HG03060 (cell line): ENCODE measurements at regions not wholly inside any gene's neighbourhood (a gene's known extent, or its start where the extent isn't known, plus 50 kb on each side); places are given as distances from the start of the nearest gene placed in this dataset.

Experiments
- ATAC-seq: cut with Tn5 transposase; IDR thresholded peaks from one replicate; pipeline ENCODE4 v1.9.1; 2021; ENCODE audit warnings: low read depth, moderate number of reproducible peaks; ENCODE audit not compliant: unreplicated experiment

DNA sequence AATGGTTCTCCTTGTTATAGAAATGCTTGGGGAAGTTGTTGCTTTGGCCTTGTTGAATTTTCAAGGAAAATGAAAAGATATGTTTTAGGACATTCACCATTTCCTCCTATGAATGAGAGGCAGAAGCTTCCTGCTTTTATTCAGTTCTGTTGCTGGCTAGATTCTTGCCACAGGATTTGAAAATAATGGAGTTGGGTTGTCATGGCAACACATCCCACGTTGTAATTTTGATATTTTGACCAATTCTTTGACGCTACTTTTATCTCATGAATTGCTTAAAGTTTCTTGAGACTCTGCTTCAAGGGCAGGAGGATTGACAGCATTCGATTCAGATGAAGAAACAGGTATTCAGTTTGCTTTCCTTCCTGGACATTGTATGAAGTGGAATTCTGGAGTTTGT, 331.5 kb downstream of the PRDM2 start:
- no peak for ATAC-seq

DNA sequence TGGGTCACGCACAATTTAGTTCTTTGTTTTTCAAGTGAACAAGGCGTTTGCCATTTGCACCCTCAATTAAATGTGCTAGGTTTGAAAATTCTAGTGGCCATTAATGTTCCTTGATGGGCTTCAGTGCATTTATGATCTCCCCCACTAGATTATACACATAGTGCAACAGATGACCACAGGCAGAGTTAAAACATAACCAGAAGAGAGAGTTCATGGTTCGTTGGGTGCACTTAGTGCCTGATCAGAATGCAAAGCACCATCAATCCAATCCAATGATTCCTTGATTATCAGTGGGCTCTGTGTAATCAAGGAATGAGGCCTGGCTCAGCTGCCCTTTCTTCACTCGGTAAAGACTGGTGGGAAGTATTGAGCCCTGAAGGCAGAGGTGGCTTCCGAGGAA, 334.5 kb downstream of the PRDM2 start:
- no peak for ATAC-seq

DNA sequence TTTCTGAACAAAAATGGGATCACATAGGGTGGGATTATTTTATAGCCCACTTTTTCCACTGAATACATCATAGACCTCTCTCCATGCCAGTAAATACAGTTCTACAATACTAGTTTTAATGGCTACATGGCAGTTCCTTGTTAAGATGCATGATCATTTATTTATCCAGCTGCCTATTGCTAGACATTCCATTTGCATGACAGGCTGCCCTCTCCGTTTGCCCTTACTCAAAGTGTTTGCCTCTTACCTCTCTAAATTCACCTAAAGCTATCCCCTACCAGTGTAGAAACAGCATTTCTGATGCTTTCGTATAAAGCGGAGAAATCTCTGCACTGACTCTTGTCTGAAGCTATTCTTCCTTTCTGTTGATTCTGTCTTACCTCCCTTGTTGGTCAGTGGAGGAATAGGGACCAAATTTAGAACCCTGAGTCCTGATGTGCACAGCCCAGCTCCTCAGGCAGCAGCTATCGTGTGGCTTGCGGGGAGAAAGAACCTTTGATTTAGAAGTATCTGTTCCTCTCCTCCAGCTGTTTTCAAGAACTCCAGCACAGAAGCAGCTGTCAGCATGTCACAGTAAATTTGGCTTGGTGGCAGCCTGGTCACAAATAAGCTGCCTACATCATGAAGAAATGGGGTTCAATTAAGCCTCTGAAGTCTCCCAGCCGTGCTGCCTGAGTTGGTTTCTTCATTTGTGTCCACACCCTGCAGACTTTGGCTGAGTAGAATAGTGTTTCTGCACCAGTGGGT, 337.3 kb downstream of the PRDM2 start:
- ATAC-seq, result no peak

DNA sequence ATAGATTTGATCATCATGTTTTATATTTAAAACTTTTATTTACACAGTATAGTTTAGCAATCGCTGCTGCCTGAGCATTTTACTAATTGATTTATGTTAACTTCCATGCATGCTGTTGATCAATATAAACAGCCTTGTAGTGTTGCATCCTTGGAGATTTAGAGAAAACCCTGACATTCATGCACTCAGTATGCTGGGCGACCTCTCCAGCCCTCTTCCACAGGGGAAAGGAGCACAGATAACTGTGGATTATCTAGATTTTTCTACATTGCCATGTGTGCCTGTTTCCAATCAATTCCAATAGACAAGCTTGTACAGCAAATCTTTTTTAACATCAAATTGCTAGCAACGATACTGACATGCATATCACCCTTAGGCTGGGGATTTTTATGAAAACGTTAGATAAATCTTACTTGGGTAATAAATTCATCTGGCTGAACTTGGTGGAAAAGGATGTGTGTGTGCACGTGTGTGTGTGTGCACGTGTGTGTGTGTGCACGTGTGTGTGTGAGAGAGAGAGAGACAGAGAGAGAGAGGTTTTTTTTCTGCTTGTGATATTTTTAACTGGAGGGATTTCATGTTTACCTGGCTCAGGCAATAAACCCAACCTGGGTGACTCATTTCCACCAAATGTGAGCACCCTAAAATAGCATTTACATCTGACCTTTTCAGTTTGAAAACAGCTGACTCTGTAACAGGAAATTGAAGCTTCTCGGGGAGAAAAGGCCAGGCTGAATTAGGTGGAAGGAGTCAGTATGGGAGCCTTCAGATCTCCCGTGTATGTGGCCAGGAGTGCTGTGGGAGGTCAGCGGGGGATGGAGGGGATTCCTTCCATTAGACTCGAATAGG, 339.8 kb downstream of the PRDM2 start:
- no peak for ATAC-seq

DNA sequence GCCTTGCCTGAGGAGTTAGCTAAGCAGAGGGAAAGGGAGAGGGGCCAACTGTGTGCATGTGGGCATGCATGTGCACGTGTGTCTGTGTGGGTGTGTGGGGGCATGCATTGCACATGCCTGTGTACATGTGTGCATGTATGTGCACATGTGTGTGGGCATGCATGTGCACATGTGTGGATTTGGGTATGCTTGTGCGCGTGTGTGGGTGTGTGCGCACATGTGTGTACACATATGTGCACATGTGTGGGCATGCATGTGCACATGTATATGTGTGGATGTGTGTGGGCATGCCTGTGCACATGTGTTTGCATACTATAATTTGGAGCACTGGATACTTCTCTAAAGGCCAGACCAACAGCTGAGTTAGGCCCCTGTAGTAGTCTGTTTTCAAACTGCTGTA, 350.0 kb downstream of the PRDM2 start:
- ATAC-seq, result no peak

DNA sequence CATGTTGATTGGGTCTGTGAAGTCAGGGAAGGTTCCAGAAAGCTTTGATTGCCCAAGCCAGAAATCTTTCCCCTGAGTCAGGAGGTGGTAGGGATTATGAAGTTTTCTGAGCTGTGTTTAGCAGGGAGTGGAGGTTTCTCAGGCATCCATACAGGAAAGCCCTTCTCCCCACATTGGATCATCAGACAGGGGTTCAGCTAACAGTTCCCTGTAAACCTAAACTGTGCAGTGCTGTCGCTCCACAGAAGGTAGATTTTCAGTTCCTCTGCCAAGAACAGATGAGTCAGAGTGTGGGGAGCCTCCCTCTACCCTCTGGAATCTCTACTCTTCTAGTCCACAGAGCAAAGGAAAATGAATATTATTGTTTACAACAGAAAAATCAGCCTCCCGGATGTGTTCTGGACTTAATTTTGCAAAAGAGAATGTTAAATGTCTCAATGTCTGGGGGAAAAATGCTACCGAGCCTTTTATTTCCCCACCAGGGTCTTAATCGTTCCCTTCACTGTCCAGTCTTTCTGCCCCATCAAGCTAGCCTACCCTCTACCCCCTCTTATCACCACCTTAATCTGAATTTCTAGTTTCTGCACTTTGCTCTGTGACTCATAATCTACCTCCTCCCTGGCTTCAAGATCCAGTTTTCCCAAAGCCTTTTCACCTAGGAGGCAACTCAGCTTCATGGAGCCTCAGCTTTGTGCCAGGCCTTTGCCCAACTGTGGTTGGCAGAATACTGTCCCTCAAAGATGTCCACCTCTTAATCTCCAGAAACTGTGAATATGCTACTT, 355.6 kb downstream of the PRDM2 start:
- no peak for ATAC-seq

DNA sequence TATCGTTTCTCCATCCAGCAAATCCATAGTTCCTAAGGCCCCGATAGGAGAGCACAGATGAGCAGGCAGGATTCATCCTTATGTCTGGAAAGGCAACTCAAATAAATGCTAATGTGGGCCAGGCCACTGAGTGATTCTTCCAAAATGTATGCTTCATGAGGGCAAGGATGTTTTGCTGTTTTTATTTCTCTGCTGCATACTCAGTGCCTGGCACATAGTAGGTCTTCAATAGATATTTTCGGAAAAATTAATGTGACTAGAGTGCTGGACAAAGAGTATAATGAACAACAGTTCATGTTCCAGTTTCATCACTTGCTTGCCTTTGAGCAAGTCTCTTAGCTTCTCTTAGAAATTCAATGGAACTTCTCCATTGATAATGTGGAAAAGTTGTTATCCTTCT, 357.7 kb downstream of the PRDM2 start:
- ATAC-seq, result no peak

DNA sequence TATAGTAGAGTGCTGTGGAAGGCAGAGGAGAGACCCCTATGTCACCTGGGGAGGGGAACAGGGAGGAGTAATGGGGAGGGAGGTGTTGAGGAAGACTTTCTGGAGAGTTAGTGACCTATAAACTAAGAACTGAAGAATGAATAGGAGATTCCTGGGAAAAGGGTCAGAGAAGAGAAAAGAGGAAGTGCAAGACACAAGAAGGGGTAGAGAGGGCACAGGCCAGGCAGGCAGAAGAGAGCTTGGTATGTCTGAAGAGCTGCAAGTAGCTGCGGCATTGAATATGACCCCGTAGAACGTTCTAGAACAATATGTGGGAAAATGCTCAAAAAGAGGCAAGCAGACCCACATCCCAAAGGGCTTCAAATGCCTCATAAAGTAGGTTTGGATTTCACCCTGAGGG, 361.2 kb downstream of the PRDM2 start:
- no peak for ATAC-seq

DNA sequence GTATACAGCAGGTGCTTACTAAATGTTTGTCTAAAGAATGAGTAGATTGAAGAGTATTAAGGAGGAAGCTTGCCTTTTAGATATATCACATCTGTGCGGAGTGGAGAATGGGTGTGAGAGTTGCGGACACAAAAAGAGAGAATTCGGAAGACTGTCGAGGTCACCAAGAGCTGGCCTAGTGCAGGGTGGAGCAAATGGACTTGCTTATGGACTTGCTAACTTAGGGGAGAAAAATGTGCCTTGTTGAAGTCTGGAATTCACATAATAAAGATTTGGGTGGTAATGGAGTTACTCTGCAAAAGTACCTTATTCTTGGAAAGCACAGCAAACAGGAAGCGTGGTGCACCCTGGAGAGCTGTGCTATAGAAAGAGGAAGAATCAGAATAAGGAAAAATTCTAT, 361.7 kb downstream of the PRDM2 start:
- no peak for ATAC-seq

DNA sequence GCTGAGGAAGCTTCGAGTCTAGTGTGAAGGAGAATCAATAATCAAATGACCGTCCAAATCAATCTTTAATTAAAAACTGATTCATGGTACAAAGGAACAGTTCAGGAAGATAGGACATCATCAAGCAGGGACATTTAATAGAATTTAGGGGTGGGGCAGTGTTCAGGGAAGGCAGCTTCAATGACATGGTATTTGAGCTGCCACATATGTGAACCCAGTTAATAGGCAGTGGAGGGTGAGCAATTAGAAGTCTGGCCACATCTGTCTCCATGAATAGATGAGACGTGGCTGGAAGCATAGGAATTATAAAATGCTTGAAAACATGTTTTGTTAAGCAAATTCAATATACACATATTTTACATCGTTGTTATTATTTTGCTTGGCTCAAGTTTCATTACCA, 362.7 kb downstream of the PRDM2 start:
- ATAC-seq, result no peak

DNA sequence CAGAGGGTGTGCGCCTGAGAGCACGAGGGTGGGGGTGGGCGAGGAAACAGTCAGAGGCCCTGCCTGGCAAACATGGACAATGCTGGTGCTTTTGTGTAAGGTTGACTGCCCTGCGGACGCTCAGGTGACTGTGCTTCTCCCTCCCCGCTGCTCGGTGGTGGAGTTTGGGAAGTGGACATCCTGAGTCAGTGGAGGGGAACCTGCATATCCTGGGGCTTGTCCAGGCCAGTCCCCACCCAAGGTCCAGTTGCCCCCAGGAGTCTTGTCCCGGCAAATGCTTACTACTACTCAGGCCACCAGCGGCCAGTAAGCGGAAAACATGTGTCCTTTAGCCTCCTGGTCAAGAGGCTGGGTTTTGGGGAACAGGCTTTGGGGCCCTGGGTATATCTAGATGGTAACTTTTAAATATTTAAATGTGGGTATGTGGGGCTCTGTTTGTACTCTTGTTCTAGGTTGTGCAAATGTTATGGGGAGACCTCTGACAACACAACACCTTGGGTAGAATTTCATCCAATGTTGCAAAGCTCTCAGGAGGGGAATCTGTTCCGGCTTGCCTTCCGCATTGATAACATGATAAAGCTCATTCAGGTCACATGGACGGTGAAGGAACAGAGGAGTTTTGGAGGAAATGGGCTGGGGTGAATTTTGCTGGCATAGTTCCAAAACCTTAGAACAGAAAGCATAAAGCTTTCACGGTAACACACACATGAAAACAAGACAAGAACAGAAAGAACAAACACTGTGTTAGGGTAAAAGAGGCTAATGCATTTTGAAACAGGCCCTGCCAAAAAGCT, 364.9 kb downstream of the PRDM2 start:
- ATAC-seq, result no peak

DNA sequence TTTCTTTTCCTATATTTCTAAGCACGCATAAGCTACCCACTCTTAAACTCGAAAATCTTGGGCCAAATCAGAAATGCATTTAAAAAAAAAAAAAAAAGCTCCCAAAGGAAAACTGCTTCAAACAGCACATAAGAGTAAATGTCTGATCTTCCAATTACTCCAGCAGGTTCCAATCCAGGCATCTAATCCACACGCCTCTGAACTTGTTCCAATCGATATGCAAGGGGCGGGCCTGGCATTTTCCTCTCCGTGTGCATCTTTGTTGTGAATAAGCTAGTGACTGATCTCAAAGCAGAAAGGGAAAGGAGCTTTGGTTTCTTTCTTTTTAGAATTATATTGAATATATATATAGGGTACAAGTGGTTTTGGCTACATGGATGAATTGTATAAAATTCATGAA, 365.5 kb downstream of the PRDM2 start:
- ATAC-seq, result no peak

DNA sequence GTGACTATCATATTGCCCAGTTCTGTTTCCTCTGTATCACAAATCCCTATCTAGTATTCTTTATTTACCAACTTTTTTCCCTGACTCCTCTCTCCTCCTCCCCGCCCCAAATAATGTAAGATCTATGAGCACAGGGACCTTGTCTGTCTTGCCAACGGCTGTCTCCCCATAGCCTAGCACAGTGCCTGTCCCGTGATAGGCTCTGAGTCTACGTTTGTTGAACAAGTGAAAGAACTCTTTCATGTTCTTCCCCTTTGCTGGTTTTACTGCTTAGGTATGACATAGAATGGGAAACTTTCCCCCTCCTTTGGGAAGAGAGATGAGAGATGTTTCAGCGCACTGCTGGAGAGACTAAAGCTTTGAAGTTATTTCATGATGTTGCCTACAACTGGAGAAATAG, 367.0 kb downstream of the PRDM2 start:
- ATAC-seq, result no peak

DNA sequence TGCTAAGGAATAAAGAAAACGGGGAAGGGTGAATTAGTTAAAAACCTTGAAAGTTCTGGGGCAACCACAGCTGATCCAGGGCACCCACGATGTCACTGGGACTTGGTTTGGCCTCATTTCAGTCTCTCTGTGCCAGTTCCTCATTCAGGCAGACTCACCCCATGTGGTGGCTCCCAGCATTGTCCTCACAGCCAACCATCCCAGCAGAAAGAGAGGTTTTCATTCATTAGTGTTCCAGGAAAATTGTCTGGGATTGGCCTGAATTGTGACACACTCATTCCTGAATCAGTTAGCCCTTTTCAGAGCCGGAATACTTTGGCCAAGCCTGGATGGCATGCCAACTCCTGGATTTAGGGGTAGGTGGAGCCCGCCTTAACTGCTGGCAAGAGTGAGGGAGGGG, 367.7 kb downstream of the PRDM2 start:
- no peak for ATAC-seq

DNA sequence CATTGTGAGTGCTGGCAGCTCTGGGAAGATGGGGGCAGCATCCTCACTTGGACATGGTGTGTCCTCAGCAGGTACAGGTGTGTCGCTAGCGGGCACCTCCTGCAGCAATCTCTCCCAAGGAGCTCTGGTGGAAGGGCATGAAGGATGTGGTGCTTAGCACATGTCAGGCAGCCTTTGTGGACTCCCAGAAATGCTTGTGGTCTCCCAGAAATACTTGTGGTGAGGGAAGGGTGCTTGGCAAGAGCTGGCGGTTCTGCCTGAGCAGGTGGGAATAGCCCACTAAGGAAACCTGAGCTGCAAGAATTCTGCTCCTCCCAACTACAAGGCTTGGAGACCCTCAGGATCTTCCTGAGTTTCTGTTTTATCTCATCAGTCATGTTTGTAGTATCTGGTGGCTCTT, 371.6 kb downstream of the PRDM2 start:
- no peak for ATAC-seq

DNA sequence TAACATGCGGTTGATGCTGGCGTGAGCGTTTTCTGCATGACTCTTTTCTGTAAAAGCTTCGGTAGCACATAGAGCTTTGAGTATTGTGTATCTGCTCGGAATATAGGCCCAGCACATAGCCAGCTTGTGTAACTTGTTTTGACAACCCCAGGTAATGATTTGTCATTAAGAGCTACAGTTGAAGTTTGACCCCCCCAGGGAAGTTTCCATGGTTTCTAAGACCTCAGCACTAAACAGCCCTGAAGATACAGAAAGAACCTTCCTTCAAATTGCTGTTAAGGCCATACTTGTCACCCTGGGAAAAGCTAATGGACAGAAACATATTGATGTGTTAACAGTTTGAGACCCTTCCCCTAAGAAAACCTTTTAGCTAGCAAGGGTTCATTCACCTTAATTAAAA, 380.7 kb downstream of the PRDM2 start:
- no peak for ATAC-seq

DNA sequence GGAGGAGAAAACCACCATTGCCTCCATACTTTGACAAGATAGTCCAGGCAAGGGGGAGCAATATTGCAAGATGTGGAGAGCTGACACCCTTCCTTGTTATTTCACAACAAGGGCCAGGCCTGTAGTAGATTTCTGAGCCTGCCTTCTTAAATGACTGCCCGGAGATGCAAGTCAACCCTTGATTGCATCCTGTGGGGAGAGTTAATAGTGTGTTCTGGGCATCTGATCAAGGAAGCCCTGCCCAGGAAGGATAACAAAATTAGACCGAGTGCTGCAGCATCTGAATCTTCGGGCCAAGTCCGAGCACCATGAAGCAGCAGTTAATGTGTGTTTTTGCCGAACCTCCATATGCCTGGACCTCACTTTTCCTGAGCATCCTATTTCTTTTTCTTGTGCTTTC, 382.3 kb downstream of the PRDM2 start:
- ATAC-seq, result no peak

DNA sequence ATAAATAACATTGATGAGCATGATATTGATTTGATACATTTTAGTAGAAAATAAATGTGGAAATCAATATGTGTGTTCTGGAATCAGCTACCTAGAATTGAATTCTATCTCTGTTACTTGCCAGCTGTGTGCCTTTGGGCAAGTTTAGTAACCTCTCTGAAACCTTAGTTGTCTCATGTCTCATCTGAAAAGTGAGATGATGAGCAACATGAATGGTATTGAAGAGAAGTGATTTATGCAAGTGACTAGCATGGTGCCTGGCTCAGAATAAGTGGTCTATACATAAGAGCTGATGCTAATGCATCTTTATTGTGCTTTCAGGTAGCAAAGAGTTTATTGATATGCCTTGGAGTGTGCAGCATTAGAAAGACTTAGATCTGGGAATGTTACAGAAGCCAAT, 383.3 kb downstream of the PRDM2 start:
- no peak for ATAC-seq

DNA sequence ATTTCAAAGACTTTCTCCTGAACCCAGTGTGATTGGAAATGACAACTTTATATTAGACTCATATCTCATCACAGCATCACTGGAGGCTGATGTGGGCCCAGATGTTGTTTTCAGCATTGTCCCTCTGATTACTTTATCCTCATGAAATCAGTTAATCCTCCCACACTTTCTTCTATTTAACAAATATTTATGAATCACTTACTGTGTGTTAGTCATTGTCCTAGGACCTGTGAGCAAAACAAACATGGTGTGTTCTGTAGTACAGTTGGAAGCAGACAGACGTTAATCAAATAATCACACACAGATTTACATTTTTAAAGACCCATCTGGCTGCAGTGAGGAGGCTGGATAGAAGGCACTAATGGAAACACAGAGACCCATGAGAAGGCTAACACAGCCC, 383.7 kb downstream of the PRDM2 start:
- ATAC-seq, result no peak

DNA sequence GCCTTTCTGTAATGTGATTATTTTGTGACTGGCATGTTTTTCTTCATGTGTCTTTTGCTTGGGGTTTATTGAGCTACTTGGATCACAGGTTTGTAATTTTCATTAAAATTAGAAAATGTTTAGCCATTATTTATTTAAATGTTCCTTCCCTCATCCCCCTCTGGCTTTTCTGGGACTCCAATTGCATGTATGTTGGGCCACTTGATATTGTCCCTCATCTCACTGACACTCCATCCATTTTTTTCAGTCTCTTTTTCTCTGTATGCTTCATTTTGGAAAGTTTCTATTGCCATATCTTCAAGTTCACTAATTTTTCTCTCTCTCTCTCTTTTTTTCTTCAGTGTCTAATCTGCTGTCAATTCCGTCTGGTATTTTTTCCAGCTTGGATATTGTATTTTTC, 390.1 kb downstream of the PRDM2 start:
- ATAC-seq, result no peak

DNA sequence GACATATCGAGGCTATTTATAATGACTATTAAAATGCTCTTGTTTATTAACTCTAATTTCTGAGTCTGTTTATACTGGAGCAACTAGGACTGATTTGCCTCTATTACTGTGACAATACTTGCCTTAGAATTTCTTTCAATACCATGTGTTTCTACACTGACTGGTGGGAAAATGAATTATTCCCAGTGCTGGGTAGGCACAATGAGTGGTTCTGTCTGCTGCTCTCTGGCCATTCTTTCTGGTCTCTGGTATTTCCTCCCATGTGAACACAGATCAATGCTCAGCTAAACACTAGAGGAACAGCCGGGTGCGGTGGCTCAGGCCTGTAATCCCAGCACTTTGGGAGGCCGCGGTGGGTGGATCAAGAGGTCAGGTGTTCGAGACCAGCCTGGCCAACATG, 390.5 kb downstream of the PRDM2 start:
- ATAC-seq, result no peak
